Glutamatergic neuron (in vitro differentiated cells): ENCODE measurements at regions not wholly inside any gene's neighbourhood (a gene's known extent, or its start where the extent isn't known, plus 50 kb on each side); places are given as distances from the start of the nearest gene placed in this dataset.

Source experiments
- DNase-seq: peaks from one replicate; pipeline ENCODE4 v3.0.0; 2022
- H3K27ac Mint-ChIP-seq: one replicate; pipeline ENCODE4 v1.8.0; 2020; ENCODE audit warnings: mild to moderate bottlenecking, mixed read lengths, inconsistent platforms; ENCODE audit not compliant: unreplicated experiment
- H3K27me3 Mint-ChIP-seq: one replicate; pipeline ENCODE4 v1.8.0; 2020; ENCODE audit warnings: mild to moderate bottlenecking, moderate library complexity, mixed read lengths, inconsistent platforms; ENCODE audit not compliant: unreplicated experiment
- H3K36me3 Mint-ChIP-seq: one replicate; pipeline ENCODE4 v1.8.0; 2020; ENCODE audit warnings: mild to moderate bottlenecking, mixed read lengths, inconsistent platforms; ENCODE audit not compliant: unreplicated experiment
- H3K4me1 Mint-ChIP-seq: one replicate; pipeline ENCODE4 v1.8.0; 2020; ENCODE audit warnings: mild to moderate bottlenecking, low read depth, mixed read lengths, inconsistent platforms; ENCODE audit not compliant: unreplicated experiment
- H3K4me3 Mint-ChIP-seq: one replicate; pipeline ENCODE4 v1.8.0; 2020; ENCODE audit warnings: mild to moderate bottlenecking, mixed read lengths, inconsistent platforms; ENCODE audit not compliant: unreplicated experiment
- H3K9me3 Mint-ChIP-seq: one replicate; pipeline ENCODE4 v1.8.0; 2020; ENCODE audit warnings: mild to moderate bottlenecking, moderate library complexity, mixed read lengths, inconsistent platforms; ENCODE audit not compliant: unreplicated experiment
- CTCF ChIP-seq: fragments of 200-600 bp; sonication (generic); IDR thresholded peaks from one replicate; pipeline ENCODE4 v1.5.0; 2021; ENCODE audit not compliant: partially characterized antibody, unreplicated experiment

DNA sequence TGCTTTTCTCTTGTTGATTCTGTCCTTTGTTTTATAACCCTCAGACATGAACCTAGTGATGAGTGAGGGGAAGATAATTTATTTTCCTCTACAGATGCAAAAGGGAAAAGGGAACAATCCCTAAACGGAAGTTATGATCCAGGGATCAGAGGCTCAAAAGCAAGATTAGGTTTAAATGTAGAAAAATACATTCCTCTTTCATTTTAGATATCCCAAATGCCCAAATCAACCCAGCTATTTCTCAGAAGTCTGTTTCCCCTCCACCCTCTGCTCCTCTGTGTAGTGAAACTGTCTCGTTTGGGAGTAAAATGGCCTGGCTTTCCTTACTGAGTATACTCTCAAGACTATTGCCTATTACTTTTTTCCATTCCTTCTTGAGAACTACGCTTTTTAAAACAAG, 97.1 kb downstream of the PRL start:
- no peak for DNase-seq
- Mint-ChIP-seq H3K4me1 (no peaks in the 10 kb centered on the region), H3K36me3 (no peaks in the 10 kb centered on the region), H3K27ac (no peak overlapping the region), H3K27me3 (no peaks in the 10 kb centered on the region), H3K4me3 (no peak overlapping the region), H3K9me3 (no peaks in the 10 kb centered on the region)
- TF ChIP-seq CTCF, result no peak

- no peak for TF ChIP-seq CTCF
- Mint-ChIP-seq H3K36me3 (no peaks in the 10 kb centered on the region), H3K4me3 (no peak overlapping the region), H3K27ac (no peak overlapping the region), H3K4me1 (no peaks in the 10 kb centered on the region), H3K9me3 (no peaks in the 10 kb centered on the region), H3K27me3 (no peaks in the 10 kb centered on the region)
- DNase-seq, result no peak
Measured at GRCh38 chr6:22204153-22204552, 92.7 kb downstream of the PRL start.

GRCh38 chr6:22205266-22205665, 91.6 kb downstream of the PRL start:
- H3K27ac Mint-ChIP-seq, result no peak overlapping the region

DNA sequence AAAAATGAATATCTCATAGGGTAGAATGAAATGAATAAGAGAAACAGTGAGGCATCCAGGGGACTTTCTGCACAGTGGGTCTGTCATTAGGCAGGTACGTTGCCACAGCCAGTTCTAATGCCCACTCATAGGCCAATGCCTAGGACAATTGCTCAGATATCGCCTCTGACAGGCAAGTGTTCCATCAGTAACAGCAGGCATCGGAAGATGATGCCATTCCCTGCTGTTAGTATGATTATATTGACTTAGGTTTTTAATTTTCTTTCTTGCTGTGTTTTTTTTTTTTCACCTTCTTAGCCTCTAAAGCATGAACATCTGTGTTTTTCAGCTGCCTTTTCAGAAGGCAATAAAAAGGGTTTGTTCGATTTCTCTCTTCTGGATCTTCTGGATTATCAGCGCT, 90.7 kb downstream of the PRL start:
- H3K27ac Mint-ChIP-seq, result no peak overlapping the region
- no peak overlapping the region for H3K4me3 Mint-ChIP-seq
- H3K4me1 Mint-ChIP-seq, result no peaks in the 10 kb centered on the region
- no peak for TF ChIP-seq CTCF
- DNase-seq, result no peak
- no peaks in the 10 kb centered on the region for H3K9me3 Mint-ChIP-seq
- no peaks in the 10 kb centered on the region for H3K27me3 Mint-ChIP-seq
- no peaks in the 10 kb centered on the region for H3K36me3 Mint-ChIP-seq

More at GRCh38 chr6:22205266-22205665, 91.6 kb downstream of the PRL start:
- Mint-ChIP-seq H3K4me3 (no peak overlapping the region), H3K4me1 (no peaks in the 10 kb centered on the region), H3K27me3 (no peaks in the 10 kb centered on the region), H3K9me3 (no peaks in the 10 kb centered on the region), H3K36me3 (no peaks in the 10 kb centered on the region)
- no peak for DNase-seq
- no peak for TF ChIP-seq CTCF

GRCh38 chr6:22208026-22208425, 88.8 kb downstream of the PRL start:
- H3K27me3 Mint-ChIP-seq, result no peaks in the 10 kb centered on the region
- DNase-seq, result no peak
- no peak overlapping the region for H3K4me3 Mint-ChIP-seq
- H3K9me3 Mint-ChIP-seq, result no peaks in the 10 kb centered on the region
- H3K36me3 Mint-ChIP-seq, result no peaks in the 10 kb centered on the region
- H3K4me1 Mint-ChIP-seq, result no peaks in the 10 kb centered on the region
- TF ChIP-seq CTCF, result no peak
- H3K27ac Mint-ChIP-seq, result no peak overlapping the region
